Vagina (tissue), 2 donors: ENCODE measurements at regions not wholly inside any gene's neighbourhood (a gene's known extent, or its start where the extent isn't known, plus 50 kb on each side); places are given as distances from the start of the nearest gene placed in this dataset.

Experiments
- CTCF ChIP-seq, 3 experiments: fragments of 450-650 bp in 2 of 3; fragments of 200-600 bp in 1 of 3; sonication (generic) in 1 of 3; IDR thresholded peaks; one replicate each; pipeline ENCODE4 v1.5.1; 2017 to 2019; ENCODE audit warnings: antibody characterized with exemption in 3 of 3, mild to moderate bottlenecking in 2 of 3, moderate library complexity in 2 of 3
- POLR2A ChIP-seq, 2 donors: fragments of 450-650 bp; IDR thresholded peaks; one replicate each; pipeline ENCODE4 v1.6.1; 2017; ENCODE audit warnings: antibody characterized with exemption in 2 of 2, mild to moderate bottlenecking in 2 of 2, moderate library complexity in 2 of 2

- TF ChIP-seq CTCF (IDR thresholded peaks at IDR 0.05) (no peak), POLR2A (IDR thresholded peaks at IDR 0.05) (no peak)
These were observed 58.3 kb upstream of the FREM2 start for GRCh38 chr13:38628554-38628953.
